ENCODE measurements at regions not wholly inside any gene's neighbourhood (a gene's known extent, or its start where the extent isn't known, plus 50 kb on each side); places are given as distances from the start of the nearest gene placed in this dataset.

DNA sequence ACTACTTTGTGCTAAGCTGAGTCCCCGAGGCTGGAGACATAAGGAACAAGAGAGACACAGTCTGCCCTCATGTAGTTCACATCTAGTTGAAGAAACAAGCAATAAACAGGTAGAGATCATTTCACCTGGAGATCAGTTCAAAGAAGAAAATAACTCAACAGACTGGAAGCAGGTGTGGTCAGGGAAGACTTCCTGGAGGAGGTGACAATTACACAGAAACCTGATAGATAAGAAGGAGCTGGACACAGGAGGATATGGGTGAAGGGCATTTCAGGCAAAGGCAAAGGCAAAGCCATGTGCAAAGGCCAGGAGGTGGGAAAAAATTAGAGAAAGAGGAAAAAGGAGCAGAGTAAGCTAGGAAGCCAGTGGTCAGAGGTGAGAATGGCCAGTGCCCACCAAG lies 115.6 kb downstream of the MN1 start:
- no peak for DNase-seq

DNA sequence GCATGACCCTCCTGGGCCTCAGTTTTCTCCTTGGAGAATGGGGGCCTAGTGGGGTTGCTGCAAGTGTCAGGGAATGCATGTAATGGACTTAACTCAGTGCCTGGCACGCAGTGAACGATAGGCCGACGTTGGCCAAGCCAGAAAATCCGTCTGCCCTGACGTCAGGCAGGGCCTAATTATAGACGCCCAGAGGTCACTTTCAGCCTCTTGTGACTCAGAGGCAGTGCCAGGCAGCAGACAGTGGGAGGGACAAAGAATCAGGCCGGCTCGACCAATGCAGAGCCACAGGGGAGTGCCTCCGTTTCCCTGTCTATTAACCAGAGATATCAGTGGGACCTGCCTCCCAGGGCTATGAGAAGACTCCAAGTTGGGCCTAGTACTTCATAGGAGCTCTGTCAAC lies 115.0 kb downstream of the MN1 start:
- DNase-seq, result no peak

DNA sequence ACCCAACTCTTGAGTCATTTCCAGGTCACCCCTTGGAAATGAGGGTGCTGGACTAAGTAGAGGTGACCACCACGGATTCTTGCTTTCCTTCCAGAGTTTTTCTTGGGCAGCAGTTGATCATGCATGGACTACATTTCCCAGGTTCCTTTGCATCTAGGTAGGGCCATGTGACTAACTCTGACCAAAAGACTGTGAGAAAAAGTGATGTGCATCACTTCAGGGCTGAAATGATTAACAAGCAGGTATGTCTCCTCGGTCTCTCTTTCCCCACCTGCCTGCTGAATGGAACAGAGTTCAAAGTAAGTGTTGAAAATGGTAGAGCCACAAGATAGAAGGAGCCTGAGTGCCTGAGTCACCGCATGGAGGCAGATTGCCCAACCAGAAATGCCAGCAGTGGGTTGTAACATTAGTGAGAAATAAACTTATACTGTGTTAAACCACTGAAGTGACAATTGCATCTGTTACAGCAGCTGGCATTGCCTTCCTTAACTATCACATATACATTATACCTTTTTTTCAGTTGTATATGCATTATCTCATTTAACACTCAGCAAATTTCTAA lies 113.5 kb downstream of the MN1 start:
- no peak for DNase-seq

DNA sequence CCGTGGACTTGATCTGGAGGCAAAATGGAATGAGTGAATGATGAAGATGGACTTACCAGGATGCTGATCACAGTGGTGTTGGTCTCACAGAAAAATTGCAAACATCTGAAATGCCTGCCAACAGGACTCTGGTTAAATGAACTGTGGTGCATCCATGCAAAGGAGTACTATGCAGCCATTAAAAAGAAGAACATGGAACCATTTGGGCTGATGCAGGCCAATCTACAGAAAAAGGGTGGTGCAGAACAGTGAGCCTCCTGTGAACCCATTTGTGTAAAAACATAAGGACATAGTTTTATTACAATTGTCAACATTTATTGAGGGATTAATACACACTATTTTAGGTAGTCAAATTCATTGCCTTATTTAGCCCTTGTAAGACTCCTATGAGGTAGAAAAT lies 111.9 kb downstream of the MN1 start:
- DNase-seq, result no peak

DNA sequence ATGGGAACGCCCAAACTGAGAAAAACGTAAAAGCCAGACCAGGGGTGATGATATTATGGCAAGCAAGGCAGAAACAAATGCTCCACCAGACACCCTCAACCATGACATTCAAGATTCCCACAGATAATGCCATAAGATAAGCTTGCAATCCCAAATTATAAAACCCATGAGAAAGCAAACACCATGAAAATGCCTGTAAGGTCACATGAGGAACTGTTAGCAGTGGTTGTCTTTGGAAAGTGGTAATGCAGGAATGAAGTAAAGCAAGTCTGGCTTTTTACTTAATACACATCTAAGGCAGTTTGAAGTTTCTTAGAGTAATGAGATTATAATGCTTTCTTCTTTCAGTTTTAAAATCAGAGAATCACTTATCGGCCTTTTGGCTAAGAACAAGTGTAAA lies 111.0 kb downstream of the MN1 start:
- no peak for DNase-seq

DNA sequence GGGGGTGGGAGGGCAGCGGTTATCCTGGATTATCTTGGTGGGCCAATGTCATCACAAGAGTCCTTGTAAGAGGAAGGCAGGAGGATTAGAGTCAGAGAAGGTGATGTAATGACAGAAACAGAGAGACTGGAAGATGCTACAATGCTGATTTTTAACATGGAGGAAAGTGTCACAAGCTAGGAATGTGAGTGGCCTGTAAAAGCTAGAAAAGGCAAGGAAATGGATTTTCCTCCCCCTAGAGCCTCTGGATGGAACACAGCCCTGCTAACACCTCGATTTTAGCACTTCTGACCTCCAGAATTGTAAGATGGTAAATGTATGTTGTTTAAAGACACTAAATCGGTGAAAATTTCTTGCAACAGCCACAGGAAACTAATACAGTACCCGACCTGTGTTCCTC lies 109.3 kb downstream of the MN1 start:
- DNase-seq, result no peak

DNA sequence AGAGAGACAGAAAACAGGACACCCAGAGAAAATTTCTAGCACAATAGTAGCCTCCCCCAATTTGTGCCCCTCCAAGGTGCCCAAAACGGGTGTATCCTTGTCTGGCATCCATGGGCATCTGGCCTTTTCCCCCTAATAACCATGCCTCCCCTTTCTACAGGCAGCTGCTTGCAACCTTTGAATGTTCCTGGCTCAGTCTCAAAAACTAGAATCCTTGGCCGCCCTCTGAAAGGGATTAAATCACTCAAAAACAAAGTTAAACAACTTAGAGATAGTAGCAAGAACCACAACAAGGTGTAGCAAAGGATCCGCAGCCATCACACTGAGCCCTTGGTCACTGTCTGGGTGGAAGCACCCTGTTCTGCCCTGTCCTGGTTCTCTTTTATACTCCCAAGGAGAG lies 105.6 kb downstream of the MN1 start:
- no peak for DNase-seq

DNA sequence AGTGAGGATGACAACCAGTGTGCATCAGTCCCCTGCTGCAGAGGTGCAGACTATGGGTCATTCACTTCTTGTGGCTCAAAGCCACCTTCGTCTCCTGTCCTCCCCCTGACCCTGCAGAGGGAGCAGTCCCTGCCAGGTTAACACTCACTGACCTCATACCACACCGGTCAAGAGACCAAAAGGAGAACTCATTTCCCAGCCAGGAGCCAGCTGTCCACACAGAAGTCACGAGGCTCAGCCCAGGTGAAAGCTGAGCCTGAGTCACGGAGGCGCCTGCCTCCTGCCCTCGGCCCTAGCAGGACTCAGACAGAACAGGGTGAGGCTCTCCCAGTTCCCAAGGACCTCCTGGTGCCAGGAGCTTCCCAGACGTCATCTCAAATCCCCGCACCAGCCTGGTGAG lies 103.7 kb downstream of the MN1 start:
- DNase-seq, result no peak

All from CD4-positive, alpha-beta T cell treated with Interleukin-17A for 1 hour (primary cell).